ENCODE measurements at regions not wholly inside any gene's neighbourhood (a gene's known extent, or its start where the extent isn't known, plus 50 kb on each side); places are given as distances from the start of the nearest gene placed in this dataset.

GRCh38 chr1:48120621-48121020 lies 101.9 kb upstream of the SLC5A9 start:
- H4K20me1 ChIP-seq (ENCODE audit: insufficient read depth, low read length), result no peaks in the 10 kb centered on the region
- H3K4me1 ChIP-seq (ENCODE audit: insufficient read depth, low read length, severe bottlenecking), result no peaks in the 10 kb centered on the region
- no peaks in the 10 kb centered on the region for H3K79me2 ChIP-seq (ENCODE audit: insufficient read depth, low read length)
- H2AFZ ChIP-seq (ENCODE audit: low read length), result no peak overlapping the region
- H3K27me3 ChIP-seq (ENCODE audit: insufficient read depth, low read length), result no peaks in the 10 kb centered on the region
- no peaks in the 10 kb centered on the region for H3K36me3 ChIP-seq (ENCODE audit: insufficient read depth, low read length)
- no peak overlapping the region for H3K4me2 ChIP-seq (ENCODE audit: low read length)
- no peaks in the 10 kb centered on the region for H3K9me3 ChIP-seq (ENCODE audit: low read length)
- no peaks in the 10 kb centered on the region for H3K9me2 ChIP-seq (ENCODE audit: low read depth, low read length)
- H3K27ac ChIP-seq (ENCODE audit: low read depth, low read length, poor library complexity, severe bottlenecking), result no peak overlapping the region
- no peak overlapping the region for H3K4me3 ChIP-seq (ENCODE audit: low read depth, low read length, poor library complexity, severe bottlenecking)
- no peak overlapping the region for H3K9ac ChIP-seq (ENCODE audit: low read length)
- H3F3A ChIP-seq (ENCODE audit: insufficient read depth, low read length), result no peaks in the 10 kb centered on the region
- TF ChIP-seq EZH2 (IDR thresholded peaks at IDR 0.05; ENCODE audit: borderline replicate concordance, low read length), result no peak
- no peak for TF ChIP-seq CTCF (IDR thresholded peaks at IDR 0.05; ENCODE audit: low read length)

- Histone ChIP-seq H3K79me2 (ENCODE audit: insufficient read depth, low read length) (no peaks in the 10 kb centered on the region), H3K9ac (ENCODE audit: low read length) (no peak overlapping the region)
Observed at GRCh38 chr1:48115835-48116234, 106.7 kb upstream of the SLC5A9 start.

GRCh38 chr1:48114596-48115382 lies 107.7 kb upstream of the SLC5A9 start:
- H3K79me2 ChIP-seq (ENCODE audit: insufficient read depth, low read length), result no peaks in the 10 kb centered on the region
- H3K36me3 ChIP-seq (ENCODE audit: insufficient read depth, low read length), result no peaks in the 10 kb centered on the region
- H3K9me2 ChIP-seq (ENCODE audit: low read depth, low read length), result no peaks in the 10 kb centered on the region
- H3K27ac ChIP-seq (ENCODE audit: low read depth, low read length, poor library complexity, severe bottlenecking), result no peak overlapping the region
- H4K20me1 ChIP-seq (ENCODE audit: insufficient read depth, low read length), result no peaks in the 10 kb centered on the region
- no peaks in the 10 kb centered on the region for H3K27me3 ChIP-seq (ENCODE audit: insufficient read depth, low read length)
- no peak overlapping the region for H3K4me3 ChIP-seq (ENCODE audit: low read depth, low read length, poor library complexity, severe bottlenecking)
- H3K9me3 ChIP-seq (ENCODE audit: low read length), result no peaks in the 10 kb centered on the region
- TF ChIP-seq EZH2 (IDR thresholded peaks at IDR 0.05; ENCODE audit: borderline replicate concordance, low read length) (no peak), CTCF (IDR thresholded peaks at IDR 0.05; ENCODE audit: low read length) (no peak)
- H3K4me2 ChIP-seq (ENCODE audit: low read length), result no peak overlapping the region
- H3K9ac ChIP-seq (ENCODE audit: low read length), result no peak overlapping the region
- no peaks in the 10 kb centered on the region for H3F3A ChIP-seq (ENCODE audit: insufficient read depth, low read length)
- no peaks in the 10 kb centered on the region for H3K4me1 ChIP-seq (ENCODE audit: insufficient read depth, low read length, severe bottlenecking)
- H2AFZ ChIP-seq (ENCODE audit: low read length), result no peak overlapping the region

More at GRCh38 chr1:48115835-48116234, 106.7 kb upstream of the SLC5A9 start:
- no peaks in the 10 kb centered on the region for H3K4me1 ChIP-seq (ENCODE audit: insufficient read depth, low read length, severe bottlenecking)
- no peak overlapping the region for H3K4me2 ChIP-seq (ENCODE audit: low read length)
- no peak for TF ChIP-seq EZH2 (IDR thresholded peaks at IDR 0.05; ENCODE audit: borderline replicate concordance, low read length)
- no peak overlapping the region for H2AFZ ChIP-seq (ENCODE audit: low read length)
- no peak overlapping the region for H3K27ac ChIP-seq (ENCODE audit: low read depth, low read length, poor library complexity, severe bottlenecking)
- H3K4me3 ChIP-seq (ENCODE audit: low read depth, low read length, poor library complexity, severe bottlenecking), result no peak overlapping the region
- H3K9me2 ChIP-seq (ENCODE audit: low read depth, low read length), result no peaks in the 10 kb centered on the region
- no peaks in the 10 kb centered on the region for H3F3A ChIP-seq (ENCODE audit: insufficient read depth, low read length)
- H3K9me3 ChIP-seq (ENCODE audit: low read length), result no peaks in the 10 kb centered on the region
- no peaks in the 10 kb centered on the region for H3K27me3 ChIP-seq (ENCODE audit: insufficient read depth, low read length)
- H4K20me1 ChIP-seq (ENCODE audit: insufficient read depth, low read length), result no peaks in the 10 kb centered on the region
- no peaks in the 10 kb centered on the region for H3K36me3 ChIP-seq (ENCODE audit: insufficient read depth, low read length)

Data from OCI-LY1 (cell line).